Activated effector memory CD4-positive, alpha-beta T cell treated with anti-CD3 and anti-CD28 coated beads, Interleukin-2, amount 50 U/mL, for 16 hours (primary cell): ENCODE measurements at regions not wholly inside any gene's neighbourhood (a gene's known extent, or its start where the extent isn't known, plus 50 kb on each side); places are given as distances from the start of the nearest gene placed in this dataset.
A peak's percentile ranks its signal among the peaks of the same experiment; 100 is the strongest.

Source experiments
- DNase-seq: peaks from one replicate; pipeline ENCODE4 v3.0.0-alpha.2; 2020

DNA sequence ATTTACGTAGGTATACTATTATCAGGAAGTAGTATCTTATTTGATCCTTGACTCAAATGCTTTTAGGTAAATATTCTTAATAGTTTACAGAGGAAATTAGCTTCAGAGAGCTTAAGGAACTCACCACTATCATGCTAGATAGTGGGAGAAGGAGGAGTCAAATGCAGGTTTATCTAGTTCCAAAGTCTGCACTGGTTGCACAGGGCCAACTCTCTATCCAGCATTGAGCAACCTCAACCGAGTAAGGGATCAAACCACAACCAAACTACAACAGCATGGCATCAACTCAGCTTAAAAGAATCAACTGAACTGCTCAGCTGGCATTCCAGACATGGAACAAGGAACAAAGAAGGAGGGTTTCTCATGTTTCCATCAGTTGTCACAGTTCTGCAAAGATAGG, 306.0 kb downstream of the MAF start:
- DNase-seq, result no peak

DNA sequence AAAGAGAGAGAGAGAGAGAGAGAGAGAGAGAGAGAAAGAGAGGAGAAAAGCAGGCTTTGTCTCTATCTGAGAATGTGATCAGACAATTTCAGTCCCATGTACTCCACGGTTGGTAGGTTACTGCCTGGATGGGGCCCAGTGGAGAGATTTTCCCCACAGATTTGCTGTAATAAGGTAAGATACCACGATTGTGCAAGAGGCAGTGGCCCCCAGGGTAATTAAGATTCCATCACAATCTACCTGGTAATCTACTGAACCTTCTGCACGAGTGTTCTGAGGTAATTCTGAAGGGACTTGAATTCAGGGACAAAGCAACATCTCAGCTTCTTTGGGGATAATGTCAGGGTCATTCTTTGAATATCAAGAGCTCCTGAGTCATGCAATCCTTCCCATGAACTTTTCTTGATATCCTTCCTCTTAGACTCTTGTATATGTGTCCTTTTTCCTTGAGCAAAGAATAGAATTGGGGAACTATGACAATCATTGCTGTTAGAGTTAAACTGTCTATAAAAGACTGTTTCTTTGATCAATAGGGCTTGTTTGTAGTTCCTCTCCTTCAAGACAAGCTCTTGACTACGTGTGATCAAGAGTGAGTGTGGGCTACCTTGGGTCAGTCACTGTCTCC, 306.6 kb downstream of the MAF start:
- no peak for DNase-seq

DNA sequence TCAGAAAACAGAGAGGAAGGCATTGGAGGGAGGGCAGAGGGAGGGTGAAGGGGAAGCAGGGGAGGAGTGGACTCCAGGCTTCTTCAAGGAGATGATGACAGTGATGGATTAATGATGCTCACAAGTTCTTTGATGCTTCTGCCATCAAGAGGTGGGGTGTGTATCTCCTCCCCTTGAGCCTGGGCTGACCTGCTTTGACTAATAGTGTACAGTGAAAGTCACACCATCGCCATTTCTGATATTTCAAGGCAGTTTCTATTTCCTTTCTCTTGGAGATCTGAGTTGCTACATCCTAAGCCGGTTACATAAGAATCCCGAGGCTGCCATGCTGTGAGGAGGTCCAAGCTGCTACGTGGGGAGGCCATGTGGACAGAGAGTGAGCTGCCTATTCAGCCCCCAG, 312.5 kb downstream of the MAF start:
- peak; percentile 56 for DNase-seq

DNA sequence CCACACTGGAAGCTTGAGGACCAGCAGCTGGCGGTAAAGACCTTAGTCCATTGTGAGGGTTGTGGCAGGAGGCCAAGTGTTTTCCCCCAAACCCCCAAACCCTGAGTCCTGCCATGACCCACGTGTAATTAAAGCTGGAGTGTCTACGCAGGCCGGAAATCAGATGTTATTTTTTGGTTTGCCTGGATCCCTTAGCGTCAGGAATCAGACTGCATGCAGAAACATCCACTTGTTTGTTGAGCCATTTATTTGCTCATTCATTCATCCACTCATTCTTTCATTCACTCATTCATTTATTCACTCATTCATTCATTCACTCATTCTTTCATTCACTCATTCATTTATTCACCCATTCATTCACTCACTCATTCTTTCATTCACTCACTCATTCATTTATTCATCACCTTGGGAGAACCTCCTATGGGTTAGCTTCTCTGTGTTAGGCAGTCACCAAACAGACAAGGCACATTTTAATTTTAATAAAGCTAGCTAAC, 313.1 kb downstream of the MAF start:
- no peak for DNase-seq

DNA sequence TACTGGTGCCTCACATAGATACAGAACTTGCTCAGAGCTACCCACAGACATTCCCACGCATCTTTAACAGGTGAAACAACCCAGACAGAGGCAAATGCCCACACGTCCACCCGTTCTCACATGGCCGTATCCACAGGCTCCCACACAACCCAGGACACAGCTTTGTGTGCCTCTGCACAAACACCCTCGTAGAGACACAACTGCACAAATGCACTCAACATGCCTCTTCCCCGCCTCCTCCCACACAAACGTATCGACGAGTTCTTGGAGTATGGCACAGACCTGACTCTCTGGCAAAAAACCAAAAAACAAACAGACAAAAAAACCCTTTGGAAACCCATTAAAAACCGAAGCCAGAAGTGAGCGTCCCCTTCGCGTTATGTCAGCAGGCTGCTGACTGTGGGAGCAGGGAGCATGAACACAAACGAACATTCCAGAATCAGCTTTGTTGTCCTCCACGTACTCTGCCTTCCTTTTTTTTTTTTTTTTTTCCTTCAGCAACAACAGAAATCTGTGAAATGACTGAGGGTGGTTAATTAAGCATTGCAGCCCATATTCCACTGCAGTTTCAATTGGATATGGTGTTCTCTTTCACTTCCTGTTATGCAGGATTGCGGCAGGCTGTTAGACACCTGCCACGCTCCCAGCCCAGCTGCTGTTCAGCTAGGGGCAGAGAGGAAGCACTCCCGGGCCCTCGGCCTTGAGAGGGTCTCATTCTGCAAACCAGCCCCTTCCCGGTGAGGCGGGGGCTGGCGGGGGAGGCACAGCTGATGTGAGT, 313.7 kb downstream of the MAF start:
- DNase-seq, result peak; percentile 76

DNA sequence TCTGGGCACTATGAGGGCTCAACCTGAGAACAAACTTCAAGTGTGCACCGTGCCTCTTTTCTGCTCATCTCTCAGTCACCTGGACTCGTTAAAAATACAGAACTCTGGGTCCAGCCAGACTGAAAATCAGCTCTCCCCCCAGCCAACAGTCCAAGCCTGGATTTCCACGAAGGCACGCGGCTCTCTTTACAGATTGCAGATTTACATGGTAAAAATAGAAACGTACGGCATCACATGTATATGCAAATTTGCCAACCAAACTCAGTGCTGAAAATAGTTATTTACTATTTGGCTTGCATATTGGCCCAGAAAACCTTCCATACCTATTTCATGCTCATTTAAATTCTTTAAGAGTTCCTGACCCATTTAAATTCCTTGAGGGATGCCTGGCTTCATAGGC, 315.8 kb downstream of the MAF start:
- DNase-seq, result no peak

DNA sequence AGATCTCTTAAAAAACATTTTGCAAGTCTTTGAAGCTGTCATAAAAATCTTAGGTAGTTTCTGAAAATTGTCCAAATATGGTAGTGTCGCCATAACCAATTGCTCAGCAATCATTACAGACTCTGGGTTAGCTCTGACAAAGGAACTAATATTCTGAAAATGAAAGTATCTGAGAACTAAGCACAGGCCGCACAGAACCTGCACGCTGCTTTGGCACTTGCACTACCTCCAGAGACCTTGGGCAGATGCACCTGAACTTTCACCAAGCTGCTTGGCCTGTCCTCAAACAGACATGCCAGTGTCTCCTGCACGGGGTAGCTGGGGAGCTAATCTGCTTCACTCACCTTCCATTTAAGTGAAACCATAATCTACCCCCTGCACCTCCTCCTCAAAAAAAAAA, 317.0 kb downstream of the MAF start:
- peak; percentile 80 for DNase-seq

DNA sequence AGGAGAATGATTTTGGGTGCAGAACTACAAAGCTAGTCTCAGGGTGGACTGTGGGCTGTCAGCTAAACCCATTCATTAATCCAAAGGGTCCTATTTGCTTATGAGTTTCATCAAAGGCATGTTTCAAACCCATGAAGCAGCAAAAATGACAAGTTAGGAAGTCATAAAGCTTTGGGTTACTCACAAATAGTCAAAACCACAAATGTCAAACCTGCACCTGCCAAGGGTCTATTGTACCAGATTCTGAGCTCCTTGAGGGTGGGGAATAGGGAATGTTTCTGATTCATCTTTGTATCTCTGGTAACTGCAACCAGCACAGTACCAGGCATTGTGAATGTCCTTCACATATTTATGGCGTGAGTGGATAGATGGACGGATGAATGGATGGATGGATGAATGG, 317.7 kb downstream of the MAF start:
- no peak for DNase-seq

DNA sequence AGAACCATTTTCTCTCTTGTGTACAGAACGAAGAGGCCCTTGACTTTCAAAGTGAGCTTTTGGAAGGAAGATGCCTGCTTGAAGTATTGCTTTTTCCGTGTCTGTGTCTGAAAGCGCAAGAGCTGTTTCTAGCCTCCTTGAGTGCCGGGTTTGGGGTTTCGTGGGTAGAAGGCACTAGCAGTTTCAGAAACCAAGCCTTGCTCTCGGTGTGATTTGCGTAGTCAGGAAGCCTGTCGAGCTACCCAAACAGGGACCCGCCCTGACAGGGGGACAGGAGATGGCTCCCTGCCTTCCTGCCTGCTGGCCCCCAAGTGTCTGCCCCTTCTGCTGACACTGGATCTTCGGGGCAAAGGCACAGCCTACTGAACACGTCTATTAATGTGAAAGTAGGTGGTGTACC, 322.0 kb downstream of the MAF start:
- DNase-seq, result peak; percentile 85

DNA sequence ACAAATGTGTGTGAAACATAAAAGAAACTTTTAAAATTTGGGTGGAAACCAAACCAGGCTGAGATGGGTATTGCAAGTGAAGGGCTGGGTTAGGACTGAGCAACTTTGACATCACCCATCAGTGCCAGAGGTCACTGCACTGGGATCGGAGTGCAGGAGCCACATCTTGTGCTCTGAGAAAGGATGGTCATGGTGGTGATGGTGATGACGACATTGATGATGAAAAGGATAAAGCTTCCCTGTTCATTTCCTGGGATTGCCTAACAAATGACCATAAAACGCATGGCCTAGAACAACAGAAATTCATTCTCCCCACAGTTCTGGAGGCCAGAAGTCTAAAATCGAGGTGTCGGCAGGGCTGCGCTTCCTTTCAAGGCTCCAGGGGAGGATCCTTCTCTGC, 324.0 kb downstream of the MAF start:
- no peak for DNase-seq

DNA sequence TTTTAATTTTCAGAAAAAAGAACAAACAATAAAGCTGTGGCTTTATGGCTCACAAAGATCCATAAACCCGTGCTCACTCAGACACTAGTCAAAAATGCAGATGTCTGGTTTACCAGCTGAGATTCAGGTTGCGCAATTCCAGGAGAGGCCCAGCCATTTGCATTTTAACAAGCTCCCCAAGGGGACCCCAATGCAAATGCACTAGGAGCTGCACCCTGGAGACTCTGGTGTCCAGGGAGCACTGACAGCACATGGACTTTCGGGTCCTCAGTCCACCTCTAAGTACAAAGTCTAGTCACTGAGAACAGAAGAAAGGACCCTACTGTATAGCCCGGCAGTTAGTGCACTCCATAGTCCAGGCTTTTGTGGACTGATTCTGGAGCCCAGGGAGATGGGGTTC, 326.3 kb downstream of the MAF start:
- DNase-seq, result no peak

DNA sequence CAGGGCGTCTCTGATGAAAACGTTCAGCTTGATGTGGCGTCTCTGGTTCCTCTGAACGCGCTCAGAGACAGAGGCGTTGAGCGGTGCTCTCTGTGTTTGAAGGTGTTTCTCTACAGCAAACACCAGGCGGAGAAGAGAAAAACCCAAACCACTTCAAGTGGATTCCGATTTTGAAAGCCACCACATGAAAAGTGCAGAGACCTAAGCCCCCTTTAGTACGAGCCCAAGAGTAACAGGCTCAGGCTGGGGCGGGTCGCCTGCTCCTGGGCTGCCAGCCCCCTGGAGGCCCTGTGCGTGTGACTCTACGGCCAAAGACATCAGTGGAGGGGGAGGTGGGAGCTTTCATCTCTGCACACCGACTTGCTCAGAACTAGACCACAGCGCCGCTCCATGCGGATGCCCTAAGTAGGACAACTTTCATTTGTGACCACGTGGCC, 328.4 kb downstream of the MAF start:
- peak; percentile 87 for DNase-seq

DNA sequence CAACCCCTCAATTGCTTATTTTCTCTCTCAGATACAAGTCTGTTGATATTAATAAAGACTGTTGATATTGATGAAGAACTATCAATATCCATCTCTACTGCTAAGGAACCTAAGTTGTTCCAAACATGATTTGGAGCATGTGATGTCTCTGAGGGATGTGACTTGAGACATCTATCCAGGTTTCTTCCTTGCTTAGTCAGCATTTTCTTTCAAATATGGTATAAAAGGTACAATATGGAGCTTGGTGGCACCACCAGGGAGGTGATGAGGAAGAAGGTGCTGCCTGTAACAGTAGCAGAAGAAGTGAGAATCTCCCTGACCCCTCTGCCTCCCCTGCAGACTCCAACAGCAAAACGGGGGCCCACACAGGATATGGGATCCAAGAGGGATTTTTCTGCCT, 329.0 kb downstream of the MAF start:
- DNase-seq, result no peak

DNA sequence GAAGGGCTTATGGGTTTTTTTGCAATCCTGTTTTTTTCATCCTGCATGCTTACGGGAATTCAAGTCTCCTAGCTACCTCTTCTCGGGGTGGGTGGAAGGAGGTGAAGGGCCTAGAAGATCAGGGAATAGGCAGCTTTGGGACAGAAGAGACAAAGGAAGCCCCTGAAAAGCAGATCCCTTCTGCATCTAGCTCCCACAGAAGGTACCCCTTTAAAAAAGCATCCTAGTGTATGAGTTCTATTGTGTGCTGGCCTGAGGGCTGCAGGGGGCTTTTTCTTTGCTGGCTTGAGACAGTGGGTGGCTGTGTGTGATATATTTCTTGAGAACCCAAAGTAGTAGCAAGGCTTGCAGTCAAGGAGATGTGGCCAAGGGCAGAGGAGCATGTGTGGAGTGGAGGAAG, 330.5 kb downstream of the MAF start:
- DNase-seq, result no peak

DNA sequence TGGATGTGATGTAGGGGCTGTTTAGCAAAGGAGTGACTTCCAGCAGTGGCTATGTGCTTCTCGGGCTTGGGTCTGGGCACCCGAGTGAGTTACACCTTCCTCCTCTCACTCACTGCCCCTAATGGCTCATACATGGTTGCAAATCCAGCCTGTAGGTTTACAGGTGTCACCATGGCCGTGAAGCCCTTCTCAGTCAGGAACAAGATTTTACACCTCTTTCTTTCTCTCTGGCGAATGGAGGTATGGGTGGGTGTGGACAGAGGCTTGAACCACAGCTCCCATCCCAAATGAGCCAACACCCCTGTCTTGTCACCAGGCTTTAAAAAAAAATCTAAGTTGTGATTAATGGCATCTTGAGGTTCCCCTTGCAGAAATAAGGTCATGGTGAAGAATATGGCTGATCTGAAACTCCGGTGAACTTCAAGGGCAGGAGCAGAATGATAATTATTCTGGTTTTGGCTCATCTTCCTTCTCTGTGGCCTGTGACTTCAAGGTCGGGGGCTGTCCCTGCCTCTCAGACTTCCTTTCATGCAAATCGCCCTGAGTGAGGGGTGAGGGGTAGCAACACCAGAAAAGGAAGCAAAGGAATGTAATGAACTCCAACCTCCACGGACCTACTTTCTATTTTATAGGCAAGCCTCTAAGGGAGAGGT, 331.2 kb downstream of the MAF start:
- DNase-seq, result peak; percentile 86

DNA sequence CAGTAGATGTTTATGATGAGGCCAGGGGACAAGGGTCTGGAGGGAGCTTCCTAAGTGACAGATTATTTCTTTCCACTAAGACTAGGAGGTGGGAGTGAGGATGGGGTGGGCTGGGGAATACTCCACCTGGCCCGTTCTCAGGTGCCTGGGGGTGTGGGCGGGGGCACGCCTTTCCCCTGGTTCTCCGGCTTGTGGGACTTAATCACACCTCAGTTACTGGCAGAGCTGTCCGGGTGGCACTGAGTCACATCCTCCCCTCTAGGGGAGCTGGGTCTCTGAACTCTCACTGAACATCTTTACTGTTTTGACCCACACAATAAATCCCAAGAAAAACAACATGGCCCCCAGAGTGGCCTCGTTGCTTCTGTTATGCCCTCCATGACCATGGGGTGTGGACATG, 332.8 kb downstream of the MAF start:
- peak; percentile 79 for DNase-seq

DNA sequence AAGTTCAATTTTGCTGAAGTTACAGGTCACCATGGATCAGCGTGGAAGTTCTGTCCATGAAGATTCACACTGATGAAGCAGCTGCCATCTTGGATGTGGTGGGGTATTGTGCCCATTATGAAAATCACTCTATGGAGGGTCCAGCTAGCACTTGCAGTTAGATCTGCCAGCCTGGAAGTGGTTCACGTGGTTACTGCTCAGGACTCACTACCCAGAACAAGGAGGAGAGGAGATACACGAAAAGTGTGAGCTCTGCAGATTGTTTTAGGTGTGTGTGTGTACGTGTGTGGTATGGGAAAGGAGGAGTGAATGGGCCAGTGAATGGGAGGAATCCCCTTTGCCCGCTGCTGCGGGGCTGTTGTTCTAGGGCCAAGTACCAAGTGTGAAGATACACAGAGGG, 333.4 kb downstream of the MAF start:
- no peak for DNase-seq

DNA sequence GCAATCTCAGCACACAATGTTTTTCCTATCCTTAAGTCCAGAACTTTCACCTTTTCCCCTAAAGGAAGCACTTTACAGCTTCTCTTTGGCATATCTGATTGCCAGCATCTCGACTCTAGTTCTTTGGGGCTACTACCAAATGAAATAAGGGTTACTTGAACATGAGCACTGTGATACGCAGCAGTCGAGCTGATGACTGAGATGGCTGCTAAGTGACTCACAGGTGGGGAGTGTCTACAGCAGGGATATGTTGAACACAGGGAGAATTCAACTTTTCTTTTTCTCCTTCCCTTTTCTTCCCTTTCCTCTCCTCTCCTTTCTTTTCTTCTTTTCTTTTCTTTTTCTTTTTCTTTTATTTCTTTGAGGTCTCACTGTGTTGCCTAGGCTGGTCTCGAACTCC, 334.8 kb downstream of the MAF start:
- no peak for DNase-seq

DNA sequence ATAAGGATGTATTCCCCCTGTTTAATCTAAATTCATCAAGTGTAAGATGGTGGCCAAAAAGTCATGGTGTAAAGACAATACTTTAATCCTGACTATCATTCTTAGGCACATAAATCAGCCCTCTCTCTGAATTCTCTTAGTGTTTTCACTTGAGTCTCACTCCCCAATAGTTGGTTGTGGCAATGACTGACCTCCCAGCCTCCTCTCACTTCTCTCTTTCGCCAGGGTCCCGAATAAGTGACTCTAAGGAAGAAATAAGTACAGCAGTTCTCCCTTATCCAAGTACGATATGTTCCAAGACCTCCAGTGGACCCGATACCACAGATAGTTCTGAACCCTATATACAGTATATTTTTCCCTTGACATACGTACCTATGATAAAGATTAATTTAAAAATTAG, 335.3 kb downstream of the MAF start:
- no peak for DNase-seq

DNA sequence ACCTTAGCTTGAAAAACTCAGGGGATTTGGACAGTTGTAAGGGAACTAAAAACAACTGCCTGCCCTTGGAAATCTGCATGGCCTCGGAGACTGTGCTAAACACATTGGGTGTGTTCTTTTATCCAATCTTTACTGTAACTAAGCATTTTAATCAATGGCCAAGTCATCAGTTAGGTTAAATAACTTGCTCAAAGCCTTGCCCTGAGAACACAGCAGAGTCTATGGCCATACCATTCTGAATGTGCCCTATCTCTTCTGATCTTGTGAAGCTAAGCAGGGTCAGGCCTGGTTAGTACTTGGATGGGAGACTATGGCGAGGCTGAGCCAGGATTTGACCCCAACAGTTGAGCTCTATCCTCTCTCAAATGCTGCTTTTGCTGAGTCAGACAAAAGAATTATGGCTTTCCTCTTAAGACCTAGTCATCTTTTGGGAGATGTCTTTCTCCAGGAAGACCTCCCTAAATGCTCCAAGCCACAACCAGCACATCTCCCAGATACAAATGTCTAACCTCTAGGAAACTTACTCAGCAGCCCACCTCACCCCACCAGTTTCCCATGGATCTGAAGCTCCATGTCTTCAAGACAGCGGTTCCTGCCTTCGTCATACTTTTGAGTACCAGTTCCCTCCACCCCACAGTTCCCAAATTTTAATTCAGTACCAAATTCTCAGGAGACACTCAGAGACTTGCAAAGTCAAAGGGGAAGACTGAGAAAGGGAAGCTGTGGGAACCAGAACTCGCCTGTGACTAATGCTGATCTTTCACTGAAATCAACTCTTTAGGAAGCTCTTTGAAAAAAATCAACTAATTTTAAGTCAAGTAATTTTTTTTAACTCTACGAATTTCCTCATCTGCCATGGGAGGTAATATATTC, 336.1 kb downstream of the MAF start:
- DNase-seq, result no peak

DNA sequence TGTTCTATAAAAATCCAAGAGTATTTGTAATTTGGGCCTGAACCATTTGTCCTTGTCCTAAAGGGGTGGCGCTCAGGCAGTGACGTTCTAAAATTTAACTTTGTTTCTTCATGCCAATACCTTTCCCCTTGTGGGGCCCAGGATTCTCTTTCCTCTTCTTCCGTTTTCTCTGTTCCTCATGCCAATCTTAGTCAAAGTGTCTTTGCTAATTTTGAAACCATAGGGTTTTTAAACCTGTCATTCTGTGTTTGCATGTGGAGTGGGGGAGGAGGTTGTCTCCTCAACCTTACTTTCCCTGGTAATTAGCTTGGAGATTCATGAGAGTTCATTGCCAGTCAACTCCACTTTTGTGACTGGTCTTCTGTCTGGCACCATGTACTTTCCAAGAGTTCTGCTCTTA, 337.1 kb downstream of the MAF start:
- no peak for DNase-seq
